Fibroblast of peridontal ligament (primary cell): ENCODE measurements at regions not wholly inside any gene's neighbourhood (a gene's known extent, or its start where the extent isn't known, plus 50 kb on each side); places are given as distances from the start of the nearest gene placed in this dataset.
A peak's percentile ranks its signal among the peaks of the same experiment; 100 is the strongest.
"Not testable (repeated sequence)": the region's sequence is repeated elsewhere in the genome, so short reads cannot be mapped to it uniquely, and the experiment has no call there.

Experiments
- DNase-seq: peaks from one replicate; pipeline ENCODE4 v3.0.0-alpha.2; 2010; ENCODE audit errors: extremely low read depth

DNA sequence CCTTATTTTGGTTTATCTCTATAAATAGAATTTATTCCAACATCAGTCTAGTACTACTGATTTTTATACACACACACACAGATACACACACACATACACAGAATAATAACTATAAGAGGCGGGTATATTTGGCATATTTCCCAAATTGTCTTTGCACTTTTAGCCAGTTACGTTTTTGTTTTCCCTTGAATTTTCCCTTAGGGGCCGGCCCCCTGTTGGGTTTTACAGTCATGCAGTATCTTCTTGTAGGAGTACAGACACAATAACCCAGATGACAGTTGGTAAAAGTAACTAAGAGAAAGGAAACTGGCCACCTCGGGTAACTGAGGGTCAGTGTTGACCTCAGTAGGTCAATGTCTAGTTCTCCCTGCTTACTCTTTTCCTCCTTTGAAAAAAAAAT lies 50.9 kb downstream of the DISP1 start:
- no peak for DNase-seq

DNA sequence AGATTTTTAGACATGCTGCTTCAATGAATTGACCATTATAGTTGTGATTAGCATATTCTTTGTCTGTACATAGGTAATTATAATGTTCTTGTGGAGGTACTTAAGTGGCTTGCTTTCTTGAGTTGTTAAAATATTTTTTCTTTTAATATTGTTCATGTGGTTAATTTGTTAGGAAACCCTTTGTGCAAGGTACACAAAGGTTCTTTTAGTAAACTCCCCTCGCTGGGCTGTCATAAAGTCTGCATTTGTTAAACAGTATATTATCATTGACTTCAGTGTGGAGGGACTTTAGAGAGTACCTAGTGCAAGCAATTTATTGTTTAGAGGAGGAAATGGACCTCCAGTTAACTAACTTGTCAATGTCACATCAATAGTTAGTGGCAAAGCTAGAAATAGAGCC lies 52.5 kb downstream of the DISP1 start:
- DNase-seq = no peak

DNA sequence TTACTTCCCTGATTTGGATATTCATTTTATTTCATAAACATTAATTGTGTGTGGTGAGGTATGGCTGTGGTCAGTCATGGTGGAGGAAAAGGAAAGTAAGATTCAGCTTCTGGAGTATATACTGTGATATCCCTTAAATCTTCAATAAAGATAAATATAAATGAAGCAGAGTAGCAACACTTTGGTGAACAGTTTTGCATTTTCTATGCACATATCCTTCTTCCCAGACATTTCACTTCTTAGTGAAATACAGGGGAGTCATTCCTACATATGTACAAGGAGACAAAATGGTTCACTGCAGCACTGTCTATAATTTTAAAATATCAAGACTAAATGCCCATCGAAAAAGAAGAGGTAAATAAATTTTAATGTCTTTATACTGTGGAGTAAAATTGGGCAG lies 61.3 kb downstream of the DISP1 start:
- no peak for DNase-seq

DNA sequence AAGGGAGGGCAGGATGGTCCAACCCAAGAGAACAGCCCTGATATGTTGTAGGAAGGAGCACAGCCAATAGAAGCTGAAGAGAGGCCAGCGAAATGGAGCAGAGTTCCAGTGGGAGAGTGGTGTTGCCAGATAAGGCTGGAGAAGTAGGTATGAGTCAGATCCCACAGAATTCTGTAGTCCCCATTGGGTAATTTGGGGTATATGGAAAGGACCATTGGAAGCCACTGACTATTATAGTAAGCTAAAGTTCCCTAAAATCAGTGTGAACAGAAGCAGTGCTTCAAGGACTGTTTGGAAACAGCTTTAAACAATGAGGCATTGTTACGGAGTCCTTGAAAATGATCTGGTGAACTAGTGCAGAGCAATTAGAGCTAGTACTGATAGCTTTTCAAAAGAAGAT lies 63.0 kb downstream of the DISP1 start:
- peak; percentile 85 for DNase-seq

DNA sequence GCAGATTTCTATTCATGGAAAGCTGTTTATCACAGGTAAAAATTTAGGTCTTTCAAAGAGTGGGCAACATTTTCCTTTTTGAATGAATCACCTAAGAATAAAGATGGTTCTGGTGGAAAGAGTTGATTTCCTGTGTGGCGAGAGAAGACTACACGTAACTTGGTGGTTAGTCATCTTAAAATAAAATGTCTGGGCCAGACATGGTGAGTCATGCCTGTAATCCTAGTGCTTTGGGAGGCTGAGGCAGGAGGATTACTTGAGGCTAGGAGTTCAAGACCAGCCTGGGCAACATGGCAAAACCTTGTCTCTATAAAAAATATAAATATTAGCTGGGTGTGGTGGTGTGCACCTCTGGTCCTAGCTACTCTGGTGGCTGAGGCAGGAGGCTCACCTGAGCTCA lies 65.7 kb downstream of the DISP1 start:
- DNase-seq = peak; percentile 49

DNA sequence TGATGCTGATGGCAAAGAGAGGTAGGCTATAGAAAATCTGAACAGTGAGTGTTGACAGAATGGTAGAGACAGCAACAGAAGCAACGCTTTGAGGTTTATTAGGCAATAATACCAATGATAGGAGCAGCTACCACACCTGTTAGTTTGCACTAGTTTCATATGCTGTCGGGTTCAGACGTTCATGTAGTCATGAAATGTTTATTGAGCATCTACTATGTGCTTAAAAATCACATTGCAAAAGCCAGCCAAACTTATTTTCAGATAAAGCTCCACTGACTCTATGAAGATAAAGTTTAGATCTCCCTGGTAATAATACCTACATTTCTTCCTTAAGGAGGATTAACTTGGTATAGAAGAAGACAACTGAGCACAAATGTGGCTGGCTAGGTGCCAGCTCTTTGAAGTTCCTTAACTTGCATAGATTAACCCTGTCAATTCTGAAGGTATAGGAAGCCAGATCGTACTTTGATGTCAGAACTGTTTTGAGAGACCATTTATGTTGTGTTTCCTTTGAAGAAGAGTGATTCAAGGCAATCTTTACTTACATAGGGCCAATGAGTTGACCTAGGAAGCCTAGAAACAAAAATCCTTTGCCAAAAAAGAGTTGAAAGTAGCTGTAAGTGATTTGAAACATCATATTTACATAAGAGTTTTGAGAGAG lies 71.5 kb downstream of the DISP1 start:
- DNase-seq = no peak

DNA sequence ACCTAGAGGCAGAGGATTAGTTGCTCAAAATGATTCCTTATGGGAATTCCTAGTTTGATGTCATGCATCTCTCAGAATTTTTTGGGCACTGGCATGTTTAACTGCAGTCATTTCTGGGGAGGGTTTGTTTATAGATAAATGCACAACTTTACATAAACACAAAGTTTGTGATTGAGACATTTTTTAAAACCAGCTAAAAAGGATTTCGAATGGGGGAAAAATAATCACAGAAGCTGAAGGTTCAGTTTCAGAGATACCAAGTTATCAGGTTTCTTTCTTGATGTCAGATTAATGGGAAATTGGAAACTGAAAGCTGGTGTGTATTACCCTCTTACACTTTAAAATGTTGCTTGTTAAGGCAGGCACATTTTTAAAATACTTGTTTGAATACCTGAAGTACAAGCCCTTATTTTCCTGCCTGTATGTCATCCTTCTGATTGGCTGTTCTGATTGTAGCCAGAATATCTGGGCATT lies 72.1 kb downstream of the DISP1 start:
- DNase-seq = peak; percentile 90

DNA sequence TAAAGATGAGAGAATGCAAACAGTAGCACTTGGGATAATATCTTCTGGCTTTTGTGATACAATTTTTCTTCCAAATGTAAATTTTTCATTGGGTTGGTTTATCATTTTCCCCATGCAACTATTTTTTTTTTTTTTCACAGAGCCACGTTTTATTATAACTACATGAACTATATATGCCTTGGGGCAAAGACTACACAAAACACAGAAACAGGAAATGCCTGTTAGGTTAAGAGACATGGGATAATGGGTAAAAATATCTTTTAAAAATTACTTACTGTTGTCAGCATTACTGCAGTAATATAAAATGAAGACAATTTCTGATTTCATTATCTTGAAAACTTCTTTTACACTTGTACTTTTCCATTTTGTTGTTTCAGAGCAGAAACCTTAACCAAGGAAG lies 74.6 kb downstream of the DISP1 start:
- no peak for DNase-seq

DNA sequence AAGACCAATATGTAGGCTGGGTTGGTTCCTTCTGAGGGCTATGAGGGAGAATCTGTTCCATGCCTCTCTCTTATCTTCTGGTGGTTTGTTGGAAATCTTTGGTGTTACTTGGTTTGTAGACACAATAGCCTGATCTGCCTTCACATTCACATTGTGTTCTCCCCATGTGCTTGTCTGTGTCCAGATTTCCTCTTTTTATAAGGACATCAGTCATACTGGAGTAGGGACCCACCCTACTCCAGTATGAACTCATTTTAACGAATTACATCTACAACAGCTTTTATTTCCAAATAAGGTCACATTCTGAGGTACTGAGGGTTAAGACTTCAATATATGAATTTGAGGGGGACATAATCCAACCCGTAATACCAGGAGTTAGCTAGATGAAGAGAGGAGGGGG lies 75.9 kb downstream of the DISP1 start:
- no peak for DNase-seq

DNA sequence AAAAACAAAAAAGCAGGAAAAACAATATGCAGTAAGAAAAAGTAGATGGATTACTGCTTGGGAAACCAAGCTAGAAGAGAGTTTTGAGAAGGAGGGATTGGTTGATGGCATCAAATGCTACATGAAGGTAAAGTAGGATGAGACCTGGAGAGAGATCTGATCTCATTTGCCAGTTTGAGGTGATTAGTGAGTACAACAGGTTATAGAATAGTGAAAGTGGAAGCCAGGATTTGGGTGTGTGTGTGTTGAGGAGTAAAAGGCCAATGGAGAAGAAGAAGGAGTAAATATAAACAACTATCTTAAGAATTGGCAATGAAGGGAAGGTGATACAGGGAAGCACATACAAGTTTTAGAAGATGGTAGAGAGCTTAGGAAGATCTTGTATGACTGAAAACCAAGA lies 76.7 kb downstream of the DISP1 start:
- DNase-seq = no peak

DNA sequence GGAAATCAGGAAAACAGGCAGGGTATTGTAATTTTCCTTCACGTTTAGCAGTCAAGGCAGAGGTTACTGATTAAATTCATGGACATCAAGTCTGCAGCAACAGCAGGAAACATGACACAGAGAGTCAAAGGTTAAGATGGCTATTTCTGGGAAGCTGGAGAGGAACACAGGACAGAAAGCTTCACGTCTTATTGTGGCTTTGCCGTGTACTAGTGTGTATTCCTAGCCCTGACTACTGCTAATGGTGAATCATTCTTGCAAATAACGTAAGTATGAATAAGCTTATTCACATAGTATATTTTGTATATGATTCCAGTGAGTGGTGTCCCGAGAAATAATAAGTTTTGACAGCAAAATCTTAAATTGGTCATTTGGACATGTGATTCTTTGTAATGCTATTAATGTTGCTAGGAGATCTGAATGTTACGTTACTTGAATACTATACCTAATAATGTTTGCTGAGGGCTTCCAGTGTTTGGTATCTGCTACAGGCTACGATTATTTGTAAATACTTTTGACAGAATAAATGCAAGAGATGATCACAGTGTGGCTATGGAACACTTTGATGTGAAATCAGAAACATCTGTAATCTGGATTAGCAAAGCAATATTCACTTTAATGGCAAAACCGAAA lies 77.4 kb downstream of the DISP1 start:
- DNase-seq = peak; percentile 26

DNA sequence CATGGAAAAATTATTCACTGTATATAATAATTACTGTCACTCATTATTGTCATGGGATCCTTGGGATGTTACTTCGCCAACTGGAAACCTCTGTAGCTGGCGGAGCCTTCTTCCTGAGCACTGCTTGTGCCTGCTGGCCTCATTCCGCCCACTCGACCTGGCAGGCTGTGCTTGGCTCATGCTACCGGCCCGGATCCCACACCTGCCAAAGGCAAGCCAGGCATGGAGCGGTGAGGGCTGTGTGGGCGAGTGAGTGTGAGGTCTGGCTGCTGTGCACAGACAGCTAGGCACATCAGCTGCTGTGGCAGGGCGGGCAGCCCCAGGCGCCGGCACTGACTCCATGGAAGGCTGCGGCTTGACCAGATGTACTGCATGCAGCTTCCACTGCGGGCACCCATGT lies 78.4 kb downstream of the DISP1 start:
- DNase-seq = no peak

DNA sequence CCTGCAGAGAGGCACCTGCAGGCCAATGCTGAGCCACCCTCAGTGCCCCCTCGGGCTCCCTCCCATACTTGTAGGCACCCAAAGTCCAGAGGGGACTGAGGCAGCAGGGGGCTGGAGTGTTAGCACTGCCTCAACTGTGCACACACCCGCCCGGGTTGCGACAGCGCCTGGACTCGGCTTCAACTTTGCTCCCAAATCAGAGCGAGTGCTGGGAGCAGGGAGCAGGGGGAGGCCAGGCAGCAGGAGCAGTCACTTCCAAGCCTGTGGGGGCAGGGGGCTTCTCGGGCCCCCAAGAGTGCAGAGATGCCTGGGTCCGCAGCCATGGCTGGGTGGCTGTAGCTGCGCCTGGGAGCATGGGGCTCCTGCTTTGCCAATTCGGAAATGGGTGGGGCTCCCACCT lies 79.5 kb downstream of the DISP1 start:
- DNase-seq = no peak

DNA sequence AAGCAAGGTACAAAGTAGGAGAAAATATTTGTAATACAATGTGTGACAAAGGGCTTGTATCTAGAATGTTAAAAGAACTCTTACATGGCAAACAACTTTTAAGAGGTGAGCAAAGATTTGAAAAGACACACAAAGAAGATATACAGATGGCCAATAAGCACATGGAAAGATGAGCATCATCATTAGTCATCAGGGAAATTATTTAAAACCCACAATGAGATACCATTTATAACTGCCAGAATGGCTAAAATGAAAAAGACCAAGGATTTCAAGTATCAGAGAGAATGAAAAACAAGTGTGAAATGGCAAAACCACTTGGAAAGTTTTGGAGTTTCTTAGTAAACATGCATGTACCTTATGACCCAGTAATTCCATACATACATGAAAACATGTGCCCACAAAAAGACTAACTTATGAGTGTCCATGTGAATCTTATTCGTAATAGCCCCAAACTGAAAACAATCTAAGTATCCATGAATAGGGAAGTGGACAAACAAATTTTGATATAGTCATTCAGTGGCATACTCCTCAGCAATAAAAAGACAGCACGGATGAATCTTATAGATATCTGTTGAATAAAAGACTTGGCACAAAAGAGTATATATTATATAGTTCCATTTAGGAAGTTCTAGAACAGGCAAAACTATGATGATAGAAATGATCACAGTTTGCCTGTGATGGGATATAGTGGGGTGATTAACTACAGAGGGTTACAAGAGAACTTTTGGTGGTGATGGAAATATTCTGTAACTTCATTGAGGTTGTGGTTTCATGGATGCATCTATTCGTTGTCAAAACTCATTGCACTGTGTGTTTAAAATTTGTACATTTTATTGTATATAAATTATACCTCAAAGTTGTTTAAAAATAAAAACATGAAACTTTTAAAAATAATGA lies 82.0 kb downstream of the DISP1 start:
- DNase-seq = peak; percentile 52

DNA sequence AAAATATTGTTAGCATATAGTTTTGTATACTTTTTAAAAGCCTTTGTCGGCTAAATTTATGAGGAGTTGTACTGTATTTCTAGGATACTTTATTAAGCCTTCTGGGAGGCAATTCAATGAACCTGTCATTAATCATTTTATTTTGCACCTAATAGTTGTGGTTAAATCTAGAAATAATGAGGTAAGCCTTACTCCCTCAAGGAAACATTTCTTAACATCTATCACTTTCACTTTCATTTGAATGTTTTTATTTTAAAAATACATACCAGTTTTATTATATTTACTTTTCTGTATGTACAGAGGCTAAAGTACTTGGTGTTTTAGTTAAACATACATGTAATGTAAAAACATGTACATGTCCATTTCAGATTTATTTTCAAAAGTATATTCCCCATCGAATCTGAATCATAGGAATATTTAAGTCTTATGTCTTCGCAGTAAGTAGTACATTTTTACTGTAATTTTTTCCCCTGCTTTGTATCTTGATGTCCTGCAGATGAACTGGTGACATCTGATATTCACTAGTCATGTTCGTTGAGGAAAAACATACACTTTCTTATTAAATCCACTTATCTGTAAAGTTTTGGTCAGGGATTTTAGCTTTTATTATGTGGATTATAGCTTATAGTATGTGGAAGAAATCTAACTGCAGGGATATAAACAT lies 82.8 kb downstream of the DISP1 start:
- DNase-seq = peak; percentile 53

DNA sequence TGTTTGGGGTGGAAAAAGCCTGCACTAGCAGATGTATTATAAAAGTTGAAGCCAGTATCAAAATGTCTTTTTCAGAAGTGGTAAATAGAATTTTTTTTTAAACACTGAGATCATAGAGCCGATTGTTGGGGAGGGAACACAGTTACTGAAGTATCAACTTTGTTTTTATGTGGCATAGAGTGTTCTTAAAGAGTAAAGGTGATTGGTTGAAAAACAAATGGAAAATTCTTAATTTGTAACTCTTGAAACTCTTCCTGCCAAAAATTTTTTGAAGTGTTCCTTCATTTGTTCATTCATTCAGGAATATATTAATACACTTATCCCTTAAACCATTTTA lies 83.3 kb downstream of the DISP1 start:
- no peak for DNase-seq

DNA sequence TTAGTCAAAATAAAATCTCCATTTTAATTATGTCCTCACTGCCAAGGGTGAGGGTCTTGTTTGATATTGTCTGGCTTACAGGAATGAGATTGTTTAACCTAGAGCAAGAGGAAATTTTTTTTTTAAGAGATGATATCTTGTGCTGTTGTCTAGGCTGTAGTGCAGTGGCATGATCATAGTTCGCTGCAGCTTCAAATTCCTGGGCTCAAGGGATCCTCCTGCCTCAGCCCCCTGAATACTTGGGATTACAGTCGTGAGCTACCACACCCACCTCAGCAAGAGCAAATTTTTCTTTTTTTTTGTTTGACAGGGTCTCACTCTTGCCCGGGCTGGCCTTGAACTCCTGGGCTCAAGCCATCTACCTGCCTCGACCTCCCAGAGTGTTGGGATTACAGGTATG lies 84.6 kb downstream of the DISP1 start:
- no peak for DNase-seq

DNA sequence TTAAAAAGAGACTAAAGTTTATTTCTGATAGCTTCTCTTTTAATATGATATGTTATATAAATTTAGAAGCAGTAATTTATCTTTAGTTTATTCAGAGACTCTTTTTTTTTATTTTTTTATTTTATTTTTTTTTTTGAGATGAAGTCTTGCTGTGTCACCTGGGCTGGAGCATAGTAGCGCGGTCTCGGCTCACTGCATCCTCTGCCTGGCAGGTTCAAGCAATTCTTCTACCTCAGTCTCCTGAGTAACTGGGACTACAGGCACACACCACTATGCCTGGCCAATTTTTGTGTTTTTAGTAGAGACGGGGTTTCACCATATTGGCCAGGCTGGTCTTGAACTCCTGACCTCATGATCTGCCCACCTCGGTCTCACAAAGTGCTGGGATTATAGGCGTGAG lies 89.6 kb downstream of the DISP1 start:
- DNase-seq = no peak

DNA sequence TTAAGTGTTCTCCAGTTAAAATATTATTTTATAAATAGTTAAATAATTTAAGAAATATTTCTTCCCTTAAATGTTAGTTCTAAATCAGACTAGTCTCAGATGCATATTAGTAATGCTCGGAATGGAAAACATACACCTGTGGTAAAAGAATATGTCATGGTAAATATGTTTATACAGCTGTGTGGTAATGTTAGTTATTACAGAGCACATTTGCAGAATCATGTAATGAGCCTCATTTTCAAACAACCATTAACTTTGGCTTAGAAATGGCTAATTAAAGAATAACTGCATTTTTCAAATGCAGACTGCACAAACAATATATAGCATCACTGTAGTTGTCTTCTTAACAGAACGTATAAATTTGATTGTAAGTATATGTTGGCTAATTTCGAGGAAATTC lies 90.3 kb downstream of the DISP1 start:
- DNase-seq = no peak

DNA sequence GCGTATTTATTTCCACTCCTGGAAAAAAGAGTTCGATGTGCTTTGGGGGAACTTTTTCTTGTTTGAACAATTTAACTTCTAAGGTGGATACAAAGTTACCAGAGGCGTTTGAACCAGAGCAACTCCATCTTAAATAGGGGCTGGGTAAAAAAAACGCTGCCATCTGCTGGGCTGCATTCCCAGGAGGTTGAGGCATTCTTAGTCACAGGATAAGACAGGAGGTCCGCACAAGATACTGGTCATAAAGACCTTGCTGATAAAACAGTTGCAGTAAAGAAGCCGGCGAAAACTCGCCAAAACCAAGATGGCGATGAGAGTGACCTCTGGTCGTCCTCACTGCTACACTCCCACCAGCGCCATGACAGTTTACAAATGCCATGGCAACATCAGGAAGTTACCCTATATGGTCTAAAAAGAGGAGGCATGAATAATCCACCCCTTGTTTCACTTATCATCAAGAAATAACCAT lies 91.5 kb downstream of the DISP1 start:
- not testable (repeated sequence) for DNase-seq

DNA sequence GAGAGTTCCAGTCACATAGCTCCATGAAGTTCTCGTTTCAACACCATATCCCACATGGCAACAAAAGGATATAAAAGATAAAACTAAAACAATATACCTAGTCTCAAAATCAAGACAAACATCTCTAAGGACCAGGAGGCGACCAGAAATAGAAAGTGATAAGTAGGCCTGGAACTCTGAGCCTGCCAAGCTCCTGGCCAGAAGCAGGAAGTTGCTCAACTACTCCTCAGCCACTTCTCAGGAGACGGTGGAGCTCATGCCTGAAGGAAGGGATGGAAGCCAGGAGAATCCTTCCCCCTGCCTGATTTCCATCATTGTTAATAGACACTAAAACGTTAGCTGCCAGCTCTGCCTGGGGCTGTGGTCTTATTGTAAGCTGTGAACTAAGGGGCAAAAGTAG lies 94.7 kb downstream of the DISP1 start:
- DNase-seq = peak; percentile 75

DNA sequence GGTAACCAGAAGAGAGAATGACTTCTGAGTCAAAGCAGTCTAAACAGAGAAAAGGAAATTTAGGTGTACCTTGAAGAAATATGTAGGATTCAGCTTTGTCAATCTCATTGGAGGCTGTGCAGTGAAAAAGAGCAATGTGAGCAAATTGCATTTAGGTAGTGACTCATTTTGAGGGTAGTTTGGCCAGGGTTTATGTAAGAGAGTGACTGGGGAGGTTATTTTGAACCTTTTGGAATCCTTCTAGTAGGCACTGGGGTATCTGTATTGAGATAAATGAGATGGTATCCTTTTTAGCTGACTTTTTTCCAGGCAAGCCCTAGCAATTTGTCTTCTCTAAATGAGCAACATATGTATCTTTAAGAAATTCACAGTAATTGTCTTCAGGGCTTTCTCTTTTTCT lies 95.9 kb downstream of the DISP1 start:
- peak; percentile 77 for DNase-seq
